Esophagus squamous epithelium (tissue), 5 donors: ENCODE measurements at regions not wholly inside any gene's neighbourhood (a gene's known extent, or its start where the extent isn't known, plus 50 kb on each side); places are given as distances from the start of the nearest gene placed in this dataset.

Source experiments
- DNase-seq: peaks from one replicate; lab custom pipeline; 2025; lab: John Stamatoyannopoulos, UW
- H3K27ac ChIP-seq, 4 donors: fragments of 200-600 bp; sonication (generic); one replicate each; pipeline ENCODE4 v1.5.1; 2016 to 2019; ENCODE audit warnings: mild to moderate bottlenecking in 1 of 4
- H3K27me3 ChIP-seq, 4 donors: fragments of 200-600 bp; sonication (generic); 1 replicate in 3 of 4; 2 replicates in 1 of 4; pipeline versions ENCODE4 v1.5.1 to v1.6.0; 2017 to 2021; ENCODE audit warnings: antibody characterized with exemption in 1 of 4
- H3K36me3 ChIP-seq, 3 donors: fragments of 200-600 bp; sonication (generic); one replicate each; pipeline ENCODE4 v1.5.1; 2016 to 2019
- H3K4me1 ChIP-seq, 3 donors: fragments of 200-600 bp; sonication (generic); one replicate each; pipeline ENCODE4 v1.5.1; 2017 to 2019
- H3K4me3 ChIP-seq, 4 donors: fragments of 200-600 bp; sonication (generic); 1 replicate in 3 of 4; 2 replicates in 1 of 4; pipeline ENCODE4 v1.5.1; 2016 to 2019; ENCODE audit warnings: mild to moderate bottlenecking in 2 of 4, moderate library complexity in 1 of 4
- H3K9me3 ChIP-seq, 3 donors: fragments of 200-600 bp; sonication (generic); one replicate each; pipeline ENCODE4 v1.5.1; 2016 to 2019
- POLR2A ChIP-seq, 4 donors: fragments of 450-650 bp; IDR thresholded peaks; one replicate each; pipeline ENCODE4 v1.6.1; 2017; ENCODE audit warnings: antibody characterized with exemption in 4 of 4, mild to moderate bottlenecking in 4 of 4, moderate library complexity in 3 of 4
- WGBS, 2 donors: methylation state at CpG; one replicate each; pipeline ENCODE4 v1.1.5; 2018; 5-methylcytosine and 5-hydroxymethylcytosine counted together
- intact Hi-C: fragments of 100-400 bp; cut with DNase I; formaldehyde crosslinking; loops from one replicate; pipeline ENCODE4 v1.15.0; 2022
- TF ChIP-seq, protein P1 (sequence below), 6 experiments: fragments of 450-650 bp in 4 of 6; fragments of 200-600 bp in 2 of 6; sonication (generic) in 2 of 6; IDR thresholded peaks; one replicate each; pipeline ENCODE4 v1.5.1; 2016 to 2019; ENCODE audit warnings: antibody characterized with exemption in 6 of 6, mild to moderate bottlenecking in 4 of 6, moderate library complexity in 4 of 6
- donor health status: DM: yes; HTN: yes; CAD: no.

DNA sequence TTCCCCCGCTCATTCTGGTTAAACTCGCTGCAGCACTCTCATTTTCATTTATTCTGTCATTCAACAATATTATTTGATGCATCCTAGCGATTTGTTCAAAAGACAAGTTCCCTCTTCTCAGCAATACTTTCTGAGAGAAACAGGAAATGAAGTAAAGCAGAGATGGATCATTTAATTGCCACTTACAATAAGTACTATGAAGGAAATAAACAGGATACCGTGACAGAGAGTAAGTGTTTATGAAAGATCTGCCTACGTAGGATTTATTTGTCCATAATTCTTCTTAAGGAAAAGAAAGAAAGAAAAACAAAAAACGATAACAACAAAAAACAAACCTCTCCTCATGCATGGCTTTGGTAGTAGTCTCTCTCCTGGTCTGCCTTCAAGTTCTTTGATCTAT, 406.8 kb upstream of the ZNF608 start:
- TF ChIP-seq, protein P1, sequence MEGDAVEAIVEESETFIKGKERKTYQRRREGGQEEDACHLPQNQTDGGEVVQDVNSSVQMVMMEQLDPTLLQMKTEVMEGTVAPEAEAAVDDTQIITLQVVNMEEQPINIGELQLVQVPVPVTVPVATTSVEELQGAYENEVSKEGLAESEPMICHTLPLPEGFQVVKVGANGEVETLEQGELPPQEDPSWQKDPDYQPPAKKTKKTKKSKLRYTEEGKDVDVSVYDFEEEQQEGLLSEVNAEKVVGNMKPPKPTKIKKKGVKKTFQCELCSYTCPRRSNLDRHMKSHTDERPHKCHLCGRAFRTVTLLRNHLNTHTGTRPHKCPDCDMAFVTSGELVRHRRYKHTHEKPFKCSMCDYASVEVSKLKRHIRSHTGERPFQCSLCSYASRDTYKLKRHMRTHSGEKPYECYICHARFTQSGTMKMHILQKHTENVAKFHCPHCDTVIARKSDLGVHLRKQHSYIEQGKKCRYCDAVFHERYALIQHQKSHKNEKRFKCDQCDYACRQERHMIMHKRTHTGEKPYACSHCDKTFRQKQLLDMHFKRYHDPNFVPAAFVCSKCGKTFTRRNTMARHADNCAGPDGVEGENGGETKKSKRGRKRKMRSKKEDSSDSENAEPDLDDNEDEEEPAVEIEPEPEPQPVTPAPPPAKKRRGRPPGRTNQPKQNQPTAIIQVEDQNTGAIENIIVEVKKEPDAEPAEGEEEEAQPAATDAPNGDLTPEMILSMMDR (IDR thresholded peaks at IDR 0.05), result no peak
- no peak for TF ChIP-seq POLR2A (IDR thresholded peaks at IDR 0.05)
- Histone ChIP-seq H3K4me1 (peaks cover 0 to 5% (median 0%) of the 10 kb centered on the region in 3 donors), H3K36me3 (no peaks in the 10 kb centered on the region), H3K4me3 (no peak overlapping the region), H3K27ac (no peak overlapping the region), H3K9me3 (no peaks in the 10 kb centered on the region), H3K27me3 (no peaks in the 10 kb centered on the region)
- WGBS, 2 donors, result 47 to 64% methylated on average over 6 of the region's 6 CpGs
- DNase-seq, result no peak
- intact Hi-C loops, result no loop called here

DNA sequence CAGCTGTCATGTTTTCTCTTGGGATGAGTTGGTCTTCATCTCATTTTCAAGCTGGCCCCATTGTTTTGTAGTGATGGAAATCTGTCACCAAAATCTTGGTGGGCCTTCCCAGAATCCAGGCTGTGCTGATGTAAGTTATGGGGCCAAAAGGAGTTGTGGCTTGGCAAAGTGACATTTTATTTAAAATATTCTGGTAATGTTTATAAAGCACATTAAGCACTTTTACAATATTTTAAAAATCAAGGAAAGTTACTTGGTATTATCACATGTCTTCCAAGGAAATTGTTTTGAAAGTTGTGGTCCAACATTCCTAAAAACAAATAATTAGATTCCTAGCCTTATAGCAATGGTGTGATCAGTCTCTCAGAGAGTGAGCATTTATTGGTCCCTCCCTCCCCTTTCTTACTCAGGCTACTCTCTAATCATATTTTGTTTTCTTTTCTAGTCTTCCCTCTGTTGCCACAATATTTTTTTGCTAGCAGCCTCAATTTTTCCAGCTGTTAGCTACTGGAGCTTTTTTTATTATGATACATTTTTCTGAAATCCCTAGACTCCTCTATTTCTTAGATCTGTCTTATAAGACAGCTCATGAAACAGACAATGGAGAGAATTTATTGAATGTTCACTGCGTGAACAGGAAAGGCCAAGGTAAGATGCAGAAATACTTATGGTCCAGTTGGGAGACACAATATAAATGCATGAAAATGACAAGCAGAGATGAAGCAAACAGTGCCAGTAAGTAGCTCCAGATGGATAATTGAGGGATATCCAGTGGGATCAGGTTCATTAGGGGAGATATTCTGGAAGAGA, 408.1 kb upstream of the ZNF608 start:
- 0 to 7% methylated on average over 1 of the region's 1 CpG for WGBS, 2 donors

DNA sequence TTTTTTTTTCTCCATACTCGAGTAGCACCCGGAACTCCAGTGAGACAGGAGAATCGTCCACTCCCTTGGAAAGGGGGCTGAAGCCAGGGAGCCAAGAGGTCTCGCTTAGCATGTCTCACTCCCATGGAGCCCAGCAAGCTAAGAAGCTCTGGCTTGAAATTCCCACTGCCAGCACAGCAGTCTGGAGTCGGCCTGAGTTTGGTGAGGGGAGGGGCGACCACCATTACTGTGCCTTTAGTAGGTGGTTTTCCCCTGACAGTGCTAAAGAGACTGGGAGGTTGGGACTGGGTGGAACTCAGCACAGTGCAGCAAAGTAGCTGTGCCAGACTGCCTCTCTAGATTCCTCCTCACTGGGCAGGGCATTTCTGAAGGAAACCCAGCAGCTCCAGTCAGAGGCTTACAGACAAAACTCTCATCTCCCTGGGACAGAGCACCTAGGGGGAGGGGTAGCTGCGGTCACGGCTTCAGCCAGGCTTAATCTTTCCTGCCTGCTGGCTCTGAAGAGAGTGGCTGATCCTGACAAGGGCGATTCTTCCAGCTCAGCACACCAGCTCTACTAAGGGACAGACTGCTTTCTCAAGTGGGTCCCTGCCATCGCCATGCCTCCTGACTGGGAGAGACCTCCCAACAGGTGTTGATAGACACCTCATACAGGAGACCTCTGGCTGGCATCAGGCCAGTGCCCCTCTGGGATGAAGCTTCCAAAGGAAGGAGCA, 414.5 kb upstream of the ZNF608 start:
- 100% methylated on average over 1 of the region's 10 CpGs; no CpG with 5 or more reads in 1 of the 2 donors for WGBS, 2 donors
- Histone ChIP-seq H3K27me3 (no peaks in the 10 kb centered on the region), H3K36me3 (no peaks in the 10 kb centered on the region), H3K27ac (no peak overlapping the region), H3K4me3 (no peak overlapping the region), H3K9me3 (peaks cover 0 to 7% (median 6%) of the 10 kb centered on the region in 3 donors), H3K4me1 (no peaks in the 10 kb centered on the region)
- no peak for DNase-seq
- intact Hi-C loops, result no loop called here
- TF ChIP-seq, protein P1 (IDR thresholded peaks at IDR 0.05), result no peak
- no peak for TF ChIP-seq POLR2A (IDR thresholded peaks at IDR 0.05)

More for the DNA sequence above, 408.1 kb upstream of the ZNF608 start:
- Histone ChIP-seq H3K4me1 (peaks cover 0 to 5% (median 0%) of the 10 kb centered on the region in 3 donors), H3K27me3 (no peaks in the 10 kb centered on the region), H3K27ac (no peak overlapping the region), H3K4me3 (no peak overlapping the region), H3K36me3 (no peaks in the 10 kb centered on the region), H3K9me3 (no peaks in the 10 kb centered on the region)
- TF ChIP-seq POLR2A (IDR thresholded peaks at IDR 0.05), result no peak
- TF ChIP-seq, protein P1 (IDR thresholded peaks at IDR 0.05), result no peak
- intact Hi-C loops, result no loop called here
- DNase-seq, result no peak

DNA sequence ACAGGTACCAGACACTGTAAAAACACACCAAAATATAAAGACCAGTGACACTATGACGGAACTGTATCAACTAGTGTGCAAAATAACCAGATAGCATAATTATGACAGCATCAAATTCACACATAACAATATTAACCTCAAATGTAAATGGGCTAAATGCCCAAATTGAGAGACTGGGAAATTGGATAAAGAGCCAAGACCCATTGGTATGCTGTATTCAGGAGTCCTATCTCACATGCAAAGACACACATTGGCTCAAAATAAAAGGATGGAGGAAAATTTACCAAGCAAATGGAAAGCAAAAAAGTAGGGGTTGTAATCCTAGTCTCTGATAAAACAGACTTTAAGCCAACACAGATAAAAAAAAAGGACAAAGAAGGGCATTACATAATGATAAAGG, 416.3 kb upstream of the ZNF608 start:
- 86 to 91% methylated on average over 1 of the region's 1 CpG for WGBS, 2 donors

More for the DNA sequence above, 416.3 kb upstream of the ZNF608 start:
- no peak for DNase-seq
- intact Hi-C loops, result no loop called here
- TF ChIP-seq, protein P1 (IDR thresholded peaks at IDR 0.05), result no peak
- no peak for TF ChIP-seq POLR2A (IDR thresholded peaks at IDR 0.05)
- Histone ChIP-seq H3K4me3 (no peak overlapping the region), H3K27me3 (no peaks in the 10 kb centered on the region), H3K27ac (no peak overlapping the region), H3K36me3 (no peaks in the 10 kb centered on the region), H3K9me3 (peaks cover 0 to 13% (median 7%) of the 10 kb centered on the region in 3 donors), H3K4me1 (no peaks in the 10 kb centered on the region)
